H1 (cell line): ENCODE measurements at regions not wholly inside any gene's neighbourhood (a gene's known extent, or its start where the extent isn't known, plus 50 kb on each side); places are given as distances from the start of the nearest gene placed in this dataset.

Experiments used
- CTCF ChIP-seq, 3 experiments: IDR thresholded peaks; 1 replicate in 2 of 3; 2 replicates in 1 of 3; pipeline versions ENCODE4 v1.5.1 to v1.6.1; 2011; ENCODE audit warnings: low read length in 3 of 3, mild to moderate bottlenecking in 3 of 3, inconsistent platforms in 2 of 3, low read depth in 1 of 3, moderate library complexity in 1 of 3; ENCODE audit not compliant: insufficient read depth in 1 of 3; ENCODE audit errors: control extremely low read depth in 1 of 3
- EZH2 ChIP-seq: fragments of 200-600 bp; sonication (generic); IDR thresholded peaks from 2 replicates; pipeline ENCODE4 v1.7.1; 2012; ENCODE audit warnings: low read depth, mild to moderate bottlenecking, moderate library complexity, low read length, inconsistent platforms; ENCODE audit not compliant: severe bottlenecking
- PHF8 ChIP-seq: fragments of 200-600 bp; sonication (generic); conservative IDR thresholded peaks from 2 replicates; pipeline ENCODE4 v1.7.1; 2012; ENCODE audit warnings: low read depth, mild to moderate bottlenecking, inconsistent platforms, low read length, moderate library complexity
- POLR2AphosphoS5 ChIP-seq: IDR thresholded peaks from 2 replicates; pipeline ENCODE4 v1.6.1; 2011; ENCODE audit warnings: low read depth, low read length
- TAF1 ChIP-seq: IDR thresholded peaks from 2 replicates; pipeline ENCODE4 v1.6.1; 2011; ENCODE audit warnings: mild to moderate bottlenecking, low read depth, low read length

- TF ChIP-seq TAF1 (no peak), PHF8 (no peak), POLR2AphosphoS5 (no peak), EZH2 (no peak), CTCF (IDR thresholded peaks at IDR 0.05; ENCODE audit: control extremely low read depth in 1 of 3, insufficient read depth in 1 of 3, low read depth in 1 of 3, low read length in 3 of 3) (no peak)
Observed at GRCh38 chr6:113526553-113526952, 330.6 kb upstream of the MARCKS start.
